GM23338 (cell line): ENCODE measurements at regions not wholly inside any gene's neighbourhood (a gene's known extent, or its start where the extent isn't known, plus 50 kb on each side); places are given as distances from the start of the nearest gene placed in this dataset.

Experiments
- ATAC-seq: fragments of 200-7000 bp; cut with Tn5 transposase; 3 replicates; pipeline ENCODE4 v1.9.1; 2020
- DNase-seq: peaks from one replicate; pipeline ENCODE4 v3.0.0-alpha.2; 2015; ENCODE audit warnings: low spot score
- H2AFZ ChIP-seq: fragments of 200-600 bp; sonication (generic); 2 replicates; pipeline ENCODE4 v1.8.0; 2016; ENCODE audit warnings: antibody characterized with exemption, mild to moderate bottlenecking, moderate library complexity
- H3F3A ChIP-seq: fragments of 200-600 bp; sonication (generic); replicated peaks from 2 replicates; pipeline ENCODE4 v1.8.0; 2017; ENCODE audit warnings: antibody characterized with exemption, mixed run types, low read depth
- H3K27ac ChIP-seq: fragments of 200-600 bp; sonication (generic); 2 replicates; pipeline ENCODE4 v1.6.1; 2016; ENCODE audit warnings: low read depth
- H3K27me3 ChIP-seq: fragments of 200-600 bp; sonication (generic); 2 replicates; pipeline ENCODE4 v1.8.0; 2016; ENCODE audit warnings: mild to moderate bottlenecking, mixed run types, moderate library complexity; ENCODE audit not compliant: insufficient read depth
- H3K36me3 ChIP-seq: fragments of 200-600 bp; sonication (generic); 2 replicates; pipeline ENCODE4 v1.8.0; 2016; ENCODE audit warnings: mild to moderate bottlenecking; ENCODE audit not compliant: insufficient read depth
- H3K4me1 ChIP-seq: fragments of 200-600 bp; sonication (generic); 2 replicates; pipeline ENCODE4 v1.8.0; 2016; ENCODE audit warnings: mild to moderate bottlenecking, moderate library complexity; ENCODE audit not compliant: insufficient read depth
- H3K4me2 ChIP-seq: fragments of 200-600 bp; sonication (generic); 2 replicates; pipeline ENCODE4 v1.7.1; 2017; ENCODE audit warnings: mixed run types
- H3K4me3 ChIP-seq: fragments of 200-600 bp; sonication (generic); 2 replicates; pipeline ENCODE4 v1.6.1; 2016; ENCODE audit warnings: mixed run types
- H3K79me2 ChIP-seq: fragments of 200-600 bp; sonication (generic); replicated peaks from 2 replicates; pipeline ENCODE4 v1.8.0; 2017; ENCODE audit warnings: mild to moderate bottlenecking; ENCODE audit not compliant: insufficient read depth
- H3K9me2 ChIP-seq: fragments of 200-600 bp; sonication (generic); 2 replicates; pipeline ENCODE4 v1.8.0; 2017; ENCODE audit not compliant: insufficient read depth
- H4K20me1 ChIP-seq: fragments of 200-600 bp; sonication (generic); replicated peaks from 2 replicates; pipeline ENCODE4 v1.8.0; 2017; ENCODE audit warnings: mild to moderate bottlenecking; ENCODE audit not compliant: insufficient read depth
- H3K27ac Mint-ChIP-seq: 2 replicates; pipeline ENCODE4 v1.8.0; 2020; ENCODE audit warnings: inconsistent platforms, mild to moderate bottlenecking, moderate library complexity, mixed read lengths
- H3K27me3 Mint-ChIP-seq: 3 replicates; pipeline ENCODE4 v1.8.0; 2022; ENCODE audit warnings: low read depth, mild to moderate bottlenecking, moderate library complexity, mixed read lengths, inconsistent platforms; ENCODE audit not compliant: insufficient read depth, poor library complexity
- H3K36me3 Mint-ChIP-seq: 3 replicates; pipeline ENCODE4 v1.8.0; 2021; ENCODE audit warnings: low read depth, mild to moderate bottlenecking, inconsistent platforms, moderate library complexity, mixed read lengths
- H3K4me1 Mint-ChIP-seq: 3 replicates; pipeline ENCODE4 v1.8.0; 2020; ENCODE audit warnings: mild to moderate bottlenecking, inconsistent platforms, mixed read lengths
- H3K4me3 Mint-ChIP-seq: 3 replicates; pipeline ENCODE4 v1.8.0; 2021; ENCODE audit warnings: moderate library complexity, mild to moderate bottlenecking, inconsistent platforms, mixed read lengths
- H3K9me3 Mint-ChIP-seq: 3 replicates; pipeline ENCODE4 v1.8.0; 2020; ENCODE audit warnings: moderate library complexity, mild to moderate bottlenecking, inconsistent platforms, mixed read lengths
- CREB1 ChIP-seq: fragments of 250-450 bp; sonication (Bioruptor Pico); IDR thresholded peaks from 2 replicates; pipeline ENCODE4 v1.5.0; 2020; ENCODE audit warnings: low read depth, mild to moderate bottlenecking, moderate library complexity
- CTCF ChIP-seq, 2 experiments: fragments of 200-600 bp in 1 of 2; sonication (generic) in 1 of 2; conservative IDR thresholded peaks; 2 replicates each; pipeline versions ENCODE4 v1.5.1 to v1.6.1; 2016 to 2017; ENCODE audit warnings: antibody characterized with exemption in 2 of 2, low read depth in 2 of 2, mild to moderate bottlenecking in 2 of 2, moderate library complexity in 1 of 2
- EZH2 ChIP-seq: fragments of 200-600 bp; sonication (generic); IDR thresholded peaks from one replicate; pipeline ENCODE4 v1.8.0; 2017; ENCODE audit warnings: antibody characterized with exemption, mild to moderate bottlenecking, low read depth; ENCODE audit not compliant: unreplicated experiment
- EZH2phosphoT487 ChIP-seq: fragments of 200-600 bp; sonication (generic); IDR thresholded peaks from one replicate; pipeline ENCODE4 v1.8.1; 2018; ENCODE audit warnings: antibody characterized with exemption; ENCODE audit not compliant: unreplicated experiment
- JUNB ChIP-seq: IDR thresholded peaks from one replicate; pipeline ENCODE4 v1.6.1; 2016; ENCODE audit warnings: antibody characterized with exemption; ENCODE audit not compliant: unreplicated experiment
- NANOG ChIP-seq: IDR thresholded peaks from 2 replicates; pipeline ENCODE4 v1.6.1; 2016; ENCODE audit warnings: antibody characterized with exemption, borderline replicate concordance
- POLR2AphosphoS5 ChIP-seq: IDR thresholded peaks from 2 replicates; pipeline ENCODE4 v1.6.1; 2016; ENCODE audit warnings: antibody characterized with exemption, low read depth
- STAT1 ChIP-seq: IDR thresholded peaks from one replicate; pipeline ENCODE4 v1.6.1; 2016; ENCODE audit warnings: antibody characterized with exemption; ENCODE audit not compliant: unreplicated experiment
- ZNF114 ChIP-seq: fragments of 250-450 bp; sonication (Bioruptor Pico); IDR thresholded peaks from 2 replicates; pipeline ENCODE4 v1.5.0; 2020; ENCODE audit warnings: mild to moderate bottlenecking, moderate library complexity
- ZNF331 ChIP-seq: fragments of 250-450 bp; sonication (Bioruptor Pico); IDR thresholded peaks from 2 replicates; pipeline ENCODE4 v1.5.0; 2020; ENCODE audit warnings: low read depth, mild to moderate bottlenecking, moderate library complexity
- ZNF462 ChIP-seq: fragments of 250-450 bp; sonication (Bioruptor Pico); IDR thresholded peaks from 2 replicates; pipeline ENCODE4 v1.5.0; 2020; ENCODE audit warnings: mild to moderate bottlenecking, moderate library complexity
- TF ChIP-seq, protein P1 (sequence below): IDR thresholded peaks from one replicate; pipeline ENCODE4 v1.6.1; 2018; ENCODE audit warnings: antibody characterized with exemption; ENCODE audit not compliant: unreplicated experiment
- TF ChIP-seq, protein P2 (sequence below): IDR thresholded peaks from 2 replicates; pipeline ENCODE4 v1.6.1; 2016; ENCODE audit warnings: antibody characterized with exemption

GRCh38 chr2:207285473-207285815, 119.7 kb upstream of the KLF7 start:
- Histone ChIP-seq H3K27me3 (no peaks in the 10 kb centered on the region), H3K36me3 (no peaks in the 10 kb centered on the region), H3K4me3 (no peak overlapping the region), H2AFZ (0 out of 2 replicates have a peak overlapping the region, but pooled peaks have one; percentile 18), H3K4me2 (0 out of 2 replicates have a peak overlapping the region, but pooled peaks have one; percentile 18), H4K20me1 (no peaks in the 10 kb centered on the region), H3F3A (no peaks in the 10 kb centered on the region), H3K4me1 (peaks cover 28% of the 10 kb centered on the region), H3K27ac (no peak overlapping the region), H3K9me2 (no peaks in the 10 kb centered on the region), H3K79me2 (no peaks in the 10 kb centered on the region)
- H3K4me3 Mint-ChIP-seq = no peak overlapping the region
- H3K27ac Mint-ChIP-seq = no peak overlapping the region
- ATAC-seq (no peak), DNase-seq (no peak)
- TF ChIP-seq JUNB (no peak), ZNF331 (CRISPR knock-in tag) (no peak), EZH2 (no peak), NANOG (no peak), EZH2phosphoT487 (no peak), ZNF462 (CRISPR knock-in tag) (no peak), ZNF114 (CRISPR knock-in tag) (no peak), CTCF (conservative IDR thresholded peaks at IDR 0.05; ENCODE audit: low read depth in 2 of 2) (no peak), CREB1 (CRISPR knock-in tag) (no peak), STAT1 (no peak), POLR2AphosphoS5 (no peak)
- TF ChIP-seq, protein P1, sequence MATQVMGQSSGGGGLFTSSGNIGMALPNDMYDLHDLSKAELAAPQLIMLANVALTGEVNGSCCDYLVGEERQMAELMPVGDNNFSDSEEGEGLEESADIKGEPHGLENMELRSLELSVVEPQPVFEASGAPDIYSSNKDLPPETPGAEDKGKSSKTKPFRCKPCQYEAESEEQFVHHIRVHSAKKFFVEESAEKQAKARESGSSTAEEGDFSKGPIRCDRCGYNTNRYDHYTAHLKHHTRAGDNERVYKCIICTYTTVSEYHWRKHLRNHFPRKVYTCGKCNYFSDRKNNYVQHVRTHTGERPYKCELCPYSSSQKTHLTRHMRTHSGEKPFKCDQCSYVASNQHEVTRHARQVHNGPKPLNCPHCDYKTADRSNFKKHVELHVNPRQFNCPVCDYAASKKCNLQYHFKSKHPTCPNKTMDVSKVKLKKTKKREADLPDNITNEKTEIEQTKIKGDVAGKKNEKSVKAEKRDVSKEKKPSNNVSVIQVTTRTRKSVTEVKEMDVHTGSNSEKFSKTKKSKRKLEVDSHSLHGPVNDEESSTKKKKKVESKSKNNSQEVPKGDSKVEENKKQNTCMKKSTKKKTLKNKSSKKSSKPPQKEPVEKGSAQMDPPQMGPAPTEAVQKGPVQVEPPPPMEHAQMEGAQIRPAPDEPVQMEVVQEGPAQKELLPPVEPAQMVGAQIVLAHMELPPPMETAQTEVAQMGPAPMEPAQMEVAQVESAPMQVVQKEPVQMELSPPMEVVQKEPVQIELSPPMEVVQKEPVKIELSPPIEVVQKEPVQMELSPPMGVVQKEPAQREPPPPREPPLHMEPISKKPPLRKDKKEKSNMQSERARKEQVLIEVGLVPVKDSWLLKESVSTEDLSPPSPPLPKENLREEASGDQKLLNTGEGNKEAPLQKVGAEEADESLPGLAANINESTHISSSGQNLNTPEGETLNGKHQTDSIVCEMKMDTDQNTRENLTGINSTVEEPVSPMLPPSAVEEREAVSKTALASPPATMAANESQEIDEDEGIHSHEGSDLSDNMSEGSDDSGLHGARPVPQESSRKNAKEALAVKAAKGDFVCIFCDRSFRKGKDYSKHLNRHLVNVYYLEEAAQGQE = no peak
- TF ChIP-seq, protein P2, sequence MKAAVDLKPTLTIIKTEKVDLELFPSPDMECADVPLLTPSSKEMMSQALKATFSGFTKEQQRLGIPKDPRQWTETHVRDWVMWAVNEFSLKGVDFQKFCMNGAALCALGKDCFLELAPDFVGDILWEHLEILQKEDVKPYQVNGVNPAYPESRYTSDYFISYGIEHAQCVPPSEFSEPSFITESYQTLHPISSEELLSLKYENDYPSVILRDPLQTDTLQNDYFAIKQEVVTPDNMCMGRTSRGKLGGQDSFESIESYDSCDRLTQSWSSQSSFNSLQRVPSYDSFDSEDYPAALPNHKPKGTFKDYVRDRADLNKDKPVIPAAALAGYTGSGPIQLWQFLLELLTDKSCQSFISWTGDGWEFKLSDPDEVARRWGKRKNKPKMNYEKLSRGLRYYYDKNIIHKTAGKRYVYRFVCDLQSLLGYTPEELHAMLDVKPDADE = no peak
- peaks cover 2% of the 10 kb centered on the region for H3K27me3 Mint-ChIP-seq
- peaks cover 32% of the 10 kb centered on the region for H3K4me1 Mint-ChIP-seq
- H3K36me3 Mint-ChIP-seq = no peaks in the 10 kb centered on the region
- no peaks in the 10 kb centered on the region for H3K9me3 Mint-ChIP-seq
